ENCODE measurements at regions not wholly inside any gene's neighbourhood (a gene's known extent, or its start where the extent isn't known, plus 50 kb on each side); places are given as distances from the start of the nearest gene placed in this dataset.

GRCh38 chr5:67488885-67489284, 292.3 kb upstream of the CD180 start:
- Histone ChIP-seq H3K27me3 (no peaks in the 10 kb centered on the region), H3K4me1 (no peaks in the 10 kb centered on the region), H3K9ac (ENCODE audit: low read depth in 2 of 2, low read length in 2 of 2) (no peak overlapping the region), H3K36me3 (no peaks in the 10 kb centered on the region), H3K4me3 (no peak overlapping the region), H3K9me3 (no peaks in the 10 kb centered on the region), H3K27ac (no peak overlapping the region)
- no peak for TF ChIP-seq CTCF (IDR thresholded peaks at IDR 0.05)
- DNase-seq: no peak
- intact Hi-C loops (cut with DNase I): no loop called here

GRCh38 chr5:67487862-67488261, 291.3 kb upstream of the CD180 start:
- Histone ChIP-seq H3K36me3 (no peaks in the 10 kb centered on the region), H3K27me3 (no peaks in the 10 kb centered on the region), H3K4me1 (no peaks in the 10 kb centered on the region), H3K4me3 (no peak overlapping the region), H3K9me3 (no peaks in the 10 kb centered on the region), H3K27ac (no peak overlapping the region), H3K9ac (ENCODE audit: low read depth in 2 of 2, low read length in 2 of 2) (no peak overlapping the region)
- TF ChIP-seq CTCF (IDR thresholded peaks at IDR 0.05): no peak
- intact Hi-C loops (cut with DNase I): no loop called here
- DNase-seq: no peak

GRCh38 chr5:67483453-67484030, 286.9 kb upstream of the CD180 start:
- no peaks in the 10 kb centered on the region for H3K4me1 ChIP-seq
- intact Hi-C loops (cut with DNase I): no loop called here
- H3K27me3 ChIP-seq: no peaks in the 10 kb centered on the region
- no peak for TF ChIP-seq CTCF (IDR thresholded peaks at IDR 0.05)
- DNase-seq: no peak
- H3K9ac ChIP-seq (ENCODE audit: low read depth in 2 of 2, low read length in 2 of 2): no peak overlapping the region
- no peaks in the 10 kb centered on the region for H3K36me3 ChIP-seq
- no peak overlapping the region for H3K4me3 ChIP-seq
- no peak overlapping the region for H3K27ac ChIP-seq
- H3K9me3 ChIP-seq: no peaks in the 10 kb centered on the region

DNA sequence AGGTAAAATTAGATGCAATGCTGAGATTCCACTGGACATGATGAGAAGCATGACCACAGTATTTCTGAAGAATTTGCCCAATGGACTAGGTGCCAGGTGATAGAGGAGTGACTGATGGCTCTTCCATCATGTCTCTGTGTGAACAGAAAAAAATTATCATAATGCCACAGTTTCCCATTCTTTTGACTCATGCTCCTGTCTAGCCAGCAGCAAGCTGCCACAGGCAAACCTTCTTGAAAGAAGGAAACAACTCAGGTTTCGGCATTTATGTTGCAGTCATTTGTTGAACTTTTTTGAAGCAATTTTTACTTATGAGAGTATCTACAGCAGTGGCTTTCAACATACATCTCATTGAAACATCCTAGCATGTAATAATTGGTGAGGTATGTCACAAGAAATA, 284.8 kb upstream of the CD180 start:
- H3K36me3 ChIP-seq: no peaks in the 10 kb centered on the region
- H3K9me3 ChIP-seq: no peaks in the 10 kb centered on the region
- no peaks in the 10 kb centered on the region for H3K4me1 ChIP-seq
- no peak overlapping the region for H3K27ac ChIP-seq
- no peak for TF ChIP-seq CTCF (IDR thresholded peaks at IDR 0.05)
- H3K4me3 ChIP-seq: no peak overlapping the region
- DNase-seq: no peak
- H3K27me3 ChIP-seq: no peaks in the 10 kb centered on the region
- H3K9ac ChIP-seq (ENCODE audit: low read depth in 2 of 2, low read length in 2 of 2): no peak overlapping the region
- intact Hi-C loops (cut with DNase I): no loop called here

- no peaks in the 10 kb centered on the region for H3K4me1 ChIP-seq
- H3K9ac ChIP-seq (ENCODE audit: low read depth in 2 of 2, low read length in 2 of 2): no peak overlapping the region
- H3K27ac ChIP-seq: no peak overlapping the region
- no peaks in the 10 kb centered on the region for H3K9me3 ChIP-seq
- intact Hi-C loops (cut with DNase I): no loop called here
- H3K27me3 ChIP-seq: no peaks in the 10 kb centered on the region
- no peaks in the 10 kb centered on the region for H3K36me3 ChIP-seq
- TF ChIP-seq CTCF (IDR thresholded peaks at IDR 0.05): no peak
- no peak for DNase-seq
- H3K4me3 ChIP-seq: no peak overlapping the region
Measured at GRCh38 chr5:67478337-67478736, 281.7 kb upstream of the CD180 start.
